ENCODE measurements at regions not wholly inside any gene's neighbourhood (a gene's known extent, or its start where the extent isn't known, plus 50 kb on each side); places are given as distances from the start of the nearest gene placed in this dataset.

- DNase-seq = no peak
Measured at GRCh38 chr3:127090218-127091160, 102.4 kb upstream of the PRR23E start.

- DNase-seq = no peak
Measured at GRCh38 chr3:127091376-127091775, 101.6 kb upstream of the PRR23E start.

- no peak for DNase-seq
Measured at GRCh38 chr3:127092368-127092767, 100.6 kb upstream of the PRR23E start.

- DNase-seq = no peak
Measured at GRCh38 chr3:127092776-127093175, 100.2 kb upstream of the PRR23E start.

- no peak for DNase-seq
Measured at GRCh38 chr3:127093312-127093711, 99.6 kb upstream of the PRR23E start.

GRCh38 chr3:127095774-127096173 is 97.2 kb upstream of the PRR23E start:
- DNase-seq = no peak

GRCh38 chr3:127096256-127097071 is 96.5 kb upstream of the PRR23E start:
- no peak for DNase-seq

- no peak for DNase-seq
Measured at GRCh38 chr3:127097072-127097405, 95.9 kb upstream of the PRR23E start.

- no peak for DNase-seq
Measured at GRCh38 chr3:127097481-127097880, 95.5 kb upstream of the PRR23E start.

GRCh38 chr3:127099982-127100381 is 92.9 kb upstream of the PRR23E start:
- DNase-seq = no peak

- DNase-seq = no peak
Measured at GRCh38 chr3:127100459-127101410, 92.2 kb upstream of the PRR23E start.

GRCh38 chr3:127101411-127102187 is 91.3 kb upstream of the PRR23E start:
- no peak for DNase-seq

- no peak for DNase-seq
Measured at GRCh38 chr3:127102188-127102520, 90.8 kb upstream of the PRR23E start.

- no peak for DNase-seq
Measured at GRCh38 chr3:127102587-127102986, 90.3 kb upstream of the PRR23E start.

- no peak for DNase-seq
Measured at GRCh38 chr3:127103080-127103479, 89.9 kb upstream of the PRR23E start.

- DNase-seq = no peak
Measured at GRCh38 chr3:127104586-127104985, 88.3 kb upstream of the PRR23E start.

GRCh38 chr3:127105587-127105986 is 87.3 kb upstream of the PRR23E start:
- DNase-seq = no peak

- no peak for DNase-seq
Measured at GRCh38 chr3:127106053-127106452, 86.9 kb upstream of the PRR23E start.

GRCh38 chr3:127106456-127106855 is 86.5 kb upstream of the PRR23E start:
- no peak for DNase-seq

GRCh38 chr3:127107002-127107401 is 85.9 kb upstream of the PRR23E start:
- DNase-seq = no peak

- DNase-seq = no peak
Measured at GRCh38 chr3:127107491-127108375, 85.2 kb upstream of the PRR23E start.

Measured in suppressor macrophage treated with lipopolysaccharide for 4 hours (primary cell).